DMS153 (cell line): ENCODE measurements at regions not wholly inside any gene's neighbourhood (a gene's known extent, or its start where the extent isn't known, plus 50 kb on each side); places are given as distances from the start of the nearest gene placed in this dataset.

Source experiments
- DNase-seq: peaks from one replicate; lab custom pipeline; 2025; lab: John Stamatoyannopoulos, UW

DNA sequence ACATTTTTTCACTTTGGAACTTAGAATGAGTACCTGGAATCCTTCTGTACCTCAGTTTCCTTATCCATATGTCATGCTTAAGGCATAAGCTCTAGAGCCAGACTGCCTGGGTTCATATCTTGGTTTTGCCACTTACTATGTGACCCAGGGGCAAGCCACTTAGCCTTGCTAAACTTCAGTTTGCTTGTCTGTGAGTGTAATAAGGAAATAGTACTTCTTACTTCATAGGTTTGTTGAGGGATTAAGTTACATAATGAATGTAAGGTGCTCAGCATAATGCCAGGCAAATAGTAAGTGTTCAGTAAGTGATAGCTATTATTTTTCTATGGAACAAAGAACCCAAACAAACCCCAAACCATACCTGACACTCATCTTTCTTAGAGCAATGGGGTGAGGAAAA is 225.1 kb downstream of the BCAT1 start:
- no peak for DNase-seq

DNA sequence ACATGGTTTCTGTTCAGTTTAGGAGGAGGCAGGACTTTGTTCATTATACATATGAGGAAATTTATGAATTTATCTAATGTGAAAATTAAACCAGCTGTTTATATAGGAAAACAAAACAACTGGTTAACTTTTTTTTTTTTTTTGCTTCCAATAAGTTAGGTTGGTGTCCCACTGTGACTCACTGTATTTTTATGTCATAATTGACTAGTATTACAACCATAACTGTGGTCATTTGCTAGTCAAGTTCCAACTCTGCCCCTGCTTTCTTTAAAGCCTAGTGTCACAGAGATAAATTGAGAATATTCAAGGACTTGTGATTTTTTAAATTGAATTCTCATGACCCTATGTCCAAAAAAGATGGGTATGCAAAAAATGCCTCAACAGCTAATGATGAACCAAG is 227.7 kb downstream of the BCAT1 start:
- DNase-seq, result no peak

DNA sequence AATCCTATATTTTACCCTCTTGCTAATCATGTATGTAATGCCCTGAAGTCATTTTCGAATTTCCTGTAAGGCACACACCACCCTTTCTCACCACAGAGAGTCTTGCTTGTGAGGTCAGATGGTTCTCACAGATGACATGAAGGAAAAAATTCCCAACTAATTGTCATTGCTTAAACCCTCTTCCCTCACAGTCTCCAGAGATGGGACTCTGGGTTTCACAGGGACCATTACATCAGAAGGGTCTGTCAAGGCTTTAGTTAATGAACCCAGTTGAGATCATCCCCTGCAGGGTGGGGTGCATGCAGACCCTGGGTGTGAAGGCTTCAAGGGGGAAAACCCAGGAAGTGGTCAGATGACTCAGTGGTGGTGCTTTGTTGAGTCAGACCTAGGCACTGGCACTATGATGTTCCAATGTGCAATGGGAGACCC is 229.6 kb downstream of the BCAT1 start:
- no peak for DNase-seq

DNA sequence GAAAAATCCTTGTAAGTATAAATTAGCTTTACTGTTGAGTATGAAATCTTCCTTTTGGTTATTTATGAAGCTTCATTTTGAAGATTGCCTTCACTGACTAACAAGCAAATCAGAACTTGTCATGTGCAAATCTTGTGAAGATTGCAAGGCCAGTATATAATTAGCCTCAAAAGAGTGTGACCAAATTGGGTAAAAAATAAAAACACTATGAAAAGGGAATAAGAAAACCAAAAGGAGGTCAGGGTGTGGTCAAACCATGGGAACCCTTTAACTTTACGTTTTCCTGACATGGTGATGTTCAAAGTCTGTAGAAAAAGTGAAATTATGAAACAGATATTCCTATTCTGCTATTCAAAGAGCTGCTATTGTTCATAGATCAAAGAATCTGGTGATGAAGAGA is 230.3 kb downstream of the BCAT1 start:
- no peak for DNase-seq

DNA sequence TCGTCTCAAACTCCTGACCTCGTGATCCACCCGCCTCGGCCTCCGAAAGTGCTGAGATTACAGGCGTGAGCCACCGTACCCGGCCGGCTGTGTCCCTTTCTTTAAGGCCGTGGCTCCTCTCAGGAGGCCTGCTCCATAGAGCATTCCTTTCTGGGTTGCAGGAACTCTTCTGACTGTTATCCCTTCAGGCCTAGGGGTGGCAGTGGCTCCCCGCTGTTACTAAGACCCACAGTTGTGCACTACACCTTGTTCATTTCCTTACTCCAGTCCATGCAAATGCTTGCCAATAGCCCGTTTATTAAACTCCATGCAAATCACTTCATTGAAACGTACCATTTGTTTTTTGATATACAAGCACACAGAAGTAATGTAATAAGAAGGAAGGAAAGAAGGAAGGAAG is 234.7 kb downstream of the BCAT1 start:
- no peak for DNase-seq

DNA sequence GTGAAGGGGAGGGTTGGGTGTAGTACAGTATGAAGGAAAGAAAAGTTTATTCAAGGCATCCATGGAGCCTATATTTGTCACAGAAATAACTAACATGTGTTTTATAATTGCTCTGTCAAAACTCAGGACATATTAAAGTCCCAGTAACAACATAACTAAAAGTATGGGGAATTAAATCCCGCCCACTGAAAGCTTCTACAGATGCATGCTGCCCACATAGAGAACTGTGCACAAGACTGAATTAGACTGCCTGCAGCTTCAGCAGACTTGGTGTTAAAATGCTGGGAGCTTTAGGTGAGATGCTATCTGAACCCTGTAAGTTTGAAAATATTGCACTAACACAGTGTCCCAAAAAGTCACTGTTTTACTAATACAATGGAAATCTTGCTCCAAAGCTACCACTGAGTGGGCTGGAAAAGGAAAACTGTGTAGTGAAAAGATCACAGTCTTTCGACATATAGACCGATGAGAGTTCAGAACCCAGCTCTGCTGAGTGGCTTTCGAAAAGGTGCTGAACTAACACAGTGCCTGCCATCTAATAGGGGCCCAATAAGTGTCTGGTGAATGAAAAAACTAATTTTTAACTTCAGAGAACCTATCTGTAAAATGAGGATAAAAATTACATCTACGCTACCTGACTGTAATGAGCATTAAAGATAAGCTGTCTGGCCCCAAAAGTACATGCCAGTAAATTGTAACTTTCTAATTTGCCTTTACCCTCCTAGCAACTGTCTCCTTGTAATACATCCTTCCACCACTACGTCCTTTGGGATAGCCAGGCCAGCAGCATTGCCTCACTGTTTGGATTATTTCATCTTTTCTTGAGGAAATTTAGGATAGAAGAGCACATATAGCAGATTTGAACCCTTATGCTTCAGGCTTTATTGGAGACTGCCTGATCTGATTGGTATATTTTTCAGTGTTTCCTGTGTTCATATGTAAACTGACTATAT is 237.6 kb downstream of the BCAT1 start:
- no peak for DNase-seq

DNA sequence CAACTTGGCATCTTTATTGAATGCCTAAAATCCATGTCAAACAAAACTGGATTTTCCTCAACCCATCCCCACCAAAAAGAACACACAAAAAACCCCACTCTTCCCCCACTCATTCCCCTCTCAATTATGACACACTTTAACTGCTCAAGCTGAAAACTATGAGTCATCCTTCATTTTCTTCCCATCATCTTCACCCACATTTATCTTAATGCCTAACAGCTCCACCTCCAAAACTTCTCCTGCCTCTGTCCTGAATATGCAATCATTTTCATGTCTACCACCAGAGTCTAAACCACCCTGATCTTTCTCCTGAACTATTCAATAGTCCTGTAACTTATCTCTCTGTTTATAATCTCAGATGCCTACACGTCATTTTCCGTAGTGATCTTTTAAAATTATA is 239.7 kb downstream of the BCAT1 start:
- DNase-seq, result no peak

DNA sequence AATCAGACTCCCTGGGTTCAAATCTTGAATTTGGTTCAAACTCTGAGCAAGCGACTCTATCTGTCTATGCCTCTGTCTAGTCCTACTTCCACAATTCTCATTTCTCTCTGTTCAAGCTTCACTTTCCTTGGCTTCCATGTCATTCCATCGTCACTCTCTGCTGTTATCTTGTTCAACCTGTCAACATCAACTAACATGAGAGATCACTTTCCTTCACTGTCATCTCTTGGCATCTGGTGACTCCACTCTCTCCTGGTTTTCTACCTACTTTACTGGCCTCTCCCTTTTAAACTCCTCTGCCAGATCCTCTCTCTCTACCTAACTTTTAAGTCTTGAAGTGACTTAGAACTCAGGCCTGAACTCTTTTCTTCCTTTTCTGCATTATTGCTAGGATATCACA is 240.2 kb downstream of the BCAT1 start:
- DNase-seq, result no peak

DNA sequence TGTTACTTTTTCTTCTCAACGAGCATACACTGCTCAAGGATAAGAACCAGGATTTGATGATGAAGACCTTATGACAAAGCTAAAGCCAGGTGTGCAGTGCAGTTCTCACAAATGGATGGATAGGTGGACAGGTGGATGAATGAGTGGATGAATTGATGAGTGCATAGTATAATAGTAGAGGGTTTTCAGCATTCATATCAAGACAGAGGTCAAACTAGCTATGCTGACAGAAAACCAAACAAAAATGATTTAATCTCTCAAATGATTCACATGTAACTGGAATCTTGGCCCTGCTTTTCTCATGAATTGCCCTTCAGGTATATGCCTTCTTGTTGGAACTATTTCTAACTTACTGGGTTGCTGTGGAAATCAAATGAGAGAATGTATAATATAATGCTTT is 240.9 kb downstream of the BCAT1 start:
- DNase-seq, result no peak

DNA sequence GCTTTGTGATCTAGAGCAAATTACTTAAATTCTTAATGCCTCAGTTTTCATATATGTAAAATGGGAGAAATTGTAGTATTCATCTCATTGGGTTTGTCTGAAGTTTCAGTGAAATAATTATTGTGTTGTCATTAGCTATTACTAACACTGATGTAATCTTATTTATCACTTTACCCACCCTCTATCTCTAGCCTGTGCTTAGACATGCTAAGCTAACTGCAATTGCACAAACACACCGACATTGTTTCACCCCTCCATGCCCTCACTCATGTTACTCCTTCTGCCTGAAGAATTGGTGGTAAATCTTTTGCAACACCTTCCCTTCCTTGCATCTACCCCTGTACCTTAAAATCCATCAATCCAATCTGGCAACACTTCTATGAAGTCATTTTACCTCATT is 241.6 kb downstream of the BCAT1 start:
- no peak for DNase-seq

DNA sequence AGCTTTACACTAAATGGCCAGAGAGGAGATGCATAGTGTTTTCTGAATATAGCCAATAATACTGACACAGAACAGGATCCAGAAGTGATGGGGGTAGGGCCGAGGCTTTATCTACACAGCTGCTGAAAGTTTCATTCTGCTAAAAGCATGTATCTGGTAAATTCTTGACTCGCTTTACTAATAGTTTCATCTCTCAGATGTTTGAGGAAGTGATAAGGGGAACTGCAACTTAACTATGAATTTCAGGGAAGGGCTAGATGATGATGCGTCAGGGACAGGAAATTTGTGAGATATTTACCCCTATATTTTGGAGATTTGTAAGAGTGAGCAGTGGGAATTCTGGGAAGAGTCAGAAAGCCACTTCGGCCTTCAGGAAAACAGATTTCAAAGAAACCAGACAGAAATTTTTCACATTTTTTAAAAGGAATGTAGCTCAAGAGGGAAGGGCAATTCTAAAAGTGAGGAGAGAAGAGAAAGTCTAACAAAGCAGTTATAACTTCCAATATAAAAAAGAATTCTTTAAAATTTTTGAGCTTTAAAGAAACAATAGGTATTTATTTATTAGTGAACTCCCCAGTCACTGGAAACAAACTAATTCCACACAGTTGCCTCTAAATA is 243.1 kb downstream of the BCAT1 start:
- DNase-seq, result no peak

DNA sequence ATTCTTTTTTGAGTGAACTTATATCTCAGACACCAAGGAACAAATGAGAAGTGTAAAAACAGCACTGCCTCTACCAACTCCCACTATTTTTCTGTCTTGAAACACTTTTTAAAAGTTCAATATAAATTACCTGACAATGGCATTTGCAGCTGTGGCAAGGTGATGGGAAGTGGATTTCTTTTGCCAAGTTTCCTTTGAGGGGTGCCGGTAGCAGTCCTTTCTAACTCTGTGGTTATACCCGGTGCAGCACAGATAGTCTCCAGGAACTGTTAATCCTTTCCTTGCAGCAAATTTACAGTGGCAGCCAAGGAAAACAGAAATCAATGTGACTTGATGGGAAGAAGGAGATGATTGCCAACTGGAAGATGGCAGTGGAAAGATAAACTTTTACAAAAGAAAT is 243.7 kb downstream of the BCAT1 start:
- no peak for DNase-seq

DNA sequence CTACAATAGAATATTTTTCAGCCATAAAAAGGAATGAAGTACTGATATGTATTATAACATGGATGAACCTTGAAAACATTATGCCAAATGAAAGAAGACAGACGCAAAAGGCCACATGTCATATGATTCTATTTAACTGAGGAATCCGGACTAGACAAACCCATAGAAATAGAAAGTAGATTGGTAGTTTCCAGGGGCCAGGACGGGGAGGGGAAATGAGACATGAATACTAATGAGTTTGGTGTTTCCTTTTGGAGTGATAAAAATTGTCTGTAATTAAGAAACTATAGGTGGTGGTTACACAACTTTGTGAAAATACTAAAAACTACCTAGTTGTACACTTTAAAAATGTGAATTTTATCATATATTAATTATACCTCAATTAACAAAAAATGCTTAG is 247.6 kb downstream of the BCAT1 start:
- no peak for DNase-seq

DNA sequence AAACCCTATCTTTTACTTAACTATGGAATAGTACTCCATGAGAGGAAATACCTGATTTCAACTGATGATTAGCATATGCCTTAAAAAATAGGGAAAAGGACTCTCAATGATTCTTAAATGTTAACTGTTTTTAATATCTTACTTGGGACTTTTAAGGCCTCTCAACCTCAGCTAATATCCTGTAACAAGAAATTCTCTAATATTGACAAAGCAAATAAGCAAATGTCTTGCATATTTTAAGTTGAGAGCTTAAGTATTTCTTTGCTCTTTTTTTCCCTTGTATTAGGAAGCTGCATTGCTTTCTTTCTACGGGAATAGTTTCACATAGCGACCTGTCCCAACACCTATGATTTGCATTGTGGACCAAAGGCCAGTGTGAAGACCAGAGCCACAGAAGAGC is 249.9 kb downstream of the BCAT1 start:
- no peak for DNase-seq

DNA sequence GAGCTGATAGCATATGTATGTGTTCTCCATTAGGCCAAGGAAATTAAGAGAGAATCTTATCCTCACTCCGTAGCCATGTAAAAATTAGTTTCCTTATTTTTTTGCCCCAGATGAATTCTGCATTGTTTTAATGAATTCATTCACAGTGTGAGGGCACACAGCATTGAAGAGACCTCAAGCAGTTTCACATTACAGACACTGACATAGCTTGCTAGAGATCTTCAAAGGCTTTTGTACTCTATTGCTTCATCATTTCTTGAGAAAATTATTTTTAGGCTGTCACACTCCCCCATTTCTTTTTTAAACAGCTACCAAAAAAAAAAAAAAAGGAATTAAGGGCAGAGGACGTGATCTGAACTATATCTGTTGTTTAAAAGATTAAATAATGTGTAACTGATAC is 251.1 kb downstream of the BCAT1 start:
- DNase-seq, result no peak

DNA sequence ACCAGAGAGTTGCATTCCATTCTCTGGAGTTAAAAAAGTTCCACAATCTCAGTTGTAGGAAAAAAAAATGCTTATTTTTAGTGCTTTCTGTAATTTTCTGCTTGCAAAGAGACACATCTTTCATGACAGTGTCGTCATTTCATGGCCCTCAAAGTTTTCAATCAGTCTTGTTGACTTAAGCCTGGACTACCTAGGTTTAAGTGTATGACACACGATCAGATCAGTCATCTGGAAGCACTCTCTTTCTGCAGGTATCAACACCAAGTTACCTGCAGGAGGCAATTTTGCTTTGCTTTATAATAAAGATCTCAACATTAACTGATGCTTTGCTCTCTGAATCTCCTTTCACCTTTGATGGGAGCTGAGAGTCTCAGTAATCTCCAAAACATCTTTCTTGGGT is 251.6 kb downstream of the BCAT1 start:
- DNase-seq, result no peak

DNA sequence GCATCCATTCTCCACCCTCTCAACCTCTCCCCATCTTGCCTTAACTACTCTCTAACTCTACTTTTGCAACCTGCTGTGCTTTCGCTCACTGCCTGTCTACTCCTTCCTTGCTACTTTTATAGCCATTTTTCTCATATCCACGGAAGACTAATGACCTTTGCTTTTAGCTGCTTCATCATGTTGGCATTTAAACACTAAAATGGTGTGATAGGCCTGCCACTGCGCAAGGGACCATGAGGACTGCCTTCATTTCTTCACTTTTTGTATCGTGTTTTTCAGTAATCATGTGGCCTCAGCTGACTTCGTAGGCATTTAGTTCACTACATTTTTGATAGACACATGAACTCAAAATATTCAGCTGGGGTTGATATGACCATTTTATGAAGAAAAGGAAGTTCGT is 252.1 kb downstream of the BCAT1 start:
- no peak for DNase-seq

DNA sequence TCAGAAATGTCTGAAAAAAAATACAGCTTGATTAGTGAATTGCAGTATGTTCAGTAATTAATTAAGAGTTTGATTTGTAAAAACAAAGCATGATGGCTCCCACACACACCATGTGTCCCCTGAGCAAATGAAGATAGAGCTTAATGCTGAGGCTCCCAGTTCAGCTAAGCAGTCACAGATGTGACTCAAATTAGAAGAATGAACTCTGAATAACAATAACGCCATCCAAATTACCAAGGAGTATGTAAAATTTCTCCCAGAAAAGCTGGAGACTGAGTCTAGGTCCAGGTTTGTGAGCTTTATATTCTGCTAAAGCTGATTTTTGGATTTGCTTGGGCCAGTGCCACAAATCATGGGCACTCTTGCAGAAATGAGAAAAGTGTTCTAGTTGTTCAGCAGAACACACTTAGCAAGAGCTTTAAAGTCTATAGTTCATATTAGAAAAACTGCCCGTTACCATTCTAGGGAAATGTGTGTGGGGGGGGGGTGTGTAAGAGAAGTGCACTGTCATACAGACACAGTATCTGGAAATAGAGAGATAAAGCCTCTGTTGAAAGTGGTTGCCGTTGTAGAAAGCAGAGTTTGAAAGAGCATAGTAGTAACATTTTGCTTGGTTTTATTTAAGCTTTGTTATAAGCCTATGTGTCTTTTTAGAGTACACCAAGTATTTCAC is 253.1 kb downstream of the BCAT1 start:
- DNase-seq, result no peak

DNA sequence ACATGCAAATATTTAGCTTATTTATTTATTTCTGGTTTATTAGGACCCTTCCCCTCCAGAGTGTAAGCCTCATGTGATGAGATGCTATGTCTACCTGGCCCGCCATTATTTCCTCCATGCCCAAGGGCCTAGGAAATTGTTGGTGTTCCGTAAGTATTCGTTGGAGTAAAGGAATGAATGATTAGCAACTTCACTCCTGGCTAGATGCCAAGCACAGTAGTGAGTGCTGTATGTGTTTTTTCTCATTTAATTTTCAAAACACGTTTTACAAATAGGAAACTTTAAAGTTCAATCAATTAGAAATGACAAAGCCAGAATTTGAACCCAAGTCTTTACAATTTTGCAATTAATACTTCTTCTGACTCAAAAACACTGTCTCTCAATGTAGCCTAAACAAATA is 253.8 kb downstream of the BCAT1 start:
- DNase-seq, result no peak

DNA sequence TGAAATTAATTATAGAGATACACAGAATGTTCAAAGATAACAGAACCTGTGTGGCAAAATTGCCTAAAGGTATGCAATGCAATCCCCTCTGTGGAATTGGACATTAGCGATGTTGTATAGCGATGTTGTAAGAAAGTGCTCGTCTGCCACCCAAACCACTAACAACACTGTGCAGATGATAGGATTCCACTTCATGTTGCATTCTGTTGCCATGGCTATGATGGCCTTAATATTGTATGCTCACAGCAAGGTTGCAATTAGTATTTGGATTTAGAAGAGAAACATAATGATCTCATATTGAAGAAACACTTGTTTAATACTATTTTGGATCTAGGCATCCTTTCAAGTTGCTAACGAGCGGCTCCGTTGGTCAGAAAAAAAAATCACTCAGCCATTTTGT is 260.3 kb downstream of the BCAT1 start:
- DNase-seq, result no peak

DNA sequence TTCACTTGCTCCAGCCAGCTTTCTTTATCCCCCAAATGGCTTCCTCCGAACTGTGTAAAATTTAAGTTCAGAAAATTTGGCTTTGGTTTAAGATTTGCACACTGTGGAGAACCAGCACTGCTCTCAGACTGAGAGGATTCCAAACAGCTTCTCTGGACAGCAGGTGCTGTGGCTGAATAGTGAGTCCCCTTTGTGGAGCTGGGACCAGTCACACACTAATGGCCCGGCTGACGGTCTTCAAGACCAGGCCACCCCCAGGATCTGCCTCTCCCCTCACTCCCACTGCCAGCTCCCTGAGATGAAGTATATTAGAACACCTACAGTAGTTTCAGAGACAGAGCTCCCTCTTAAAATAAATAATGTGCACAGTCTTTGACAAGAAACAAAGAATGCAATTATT is 267.3 kb downstream of the BCAT1 start:
- no peak for DNase-seq

DNA sequence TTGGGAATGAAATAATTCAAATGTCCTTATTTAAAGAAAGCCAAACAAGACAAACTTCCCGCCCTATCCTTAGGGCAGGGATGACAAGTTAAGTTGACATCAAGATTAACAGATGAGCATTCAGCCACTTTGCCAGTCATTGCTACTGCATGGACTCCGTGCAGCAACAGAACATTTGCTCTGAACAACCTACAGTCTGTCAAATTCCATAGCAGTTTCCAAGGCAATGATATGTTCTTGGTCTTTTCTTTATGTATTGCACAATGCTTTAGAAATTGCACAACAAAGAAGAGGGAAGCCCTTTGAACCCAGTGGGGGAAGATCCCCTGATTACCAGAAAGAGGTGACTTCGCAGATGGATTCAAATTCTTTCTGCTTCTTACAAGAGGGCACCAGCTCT is 269.8 kb downstream of the BCAT1 start:
- no peak for DNase-seq

DNA sequence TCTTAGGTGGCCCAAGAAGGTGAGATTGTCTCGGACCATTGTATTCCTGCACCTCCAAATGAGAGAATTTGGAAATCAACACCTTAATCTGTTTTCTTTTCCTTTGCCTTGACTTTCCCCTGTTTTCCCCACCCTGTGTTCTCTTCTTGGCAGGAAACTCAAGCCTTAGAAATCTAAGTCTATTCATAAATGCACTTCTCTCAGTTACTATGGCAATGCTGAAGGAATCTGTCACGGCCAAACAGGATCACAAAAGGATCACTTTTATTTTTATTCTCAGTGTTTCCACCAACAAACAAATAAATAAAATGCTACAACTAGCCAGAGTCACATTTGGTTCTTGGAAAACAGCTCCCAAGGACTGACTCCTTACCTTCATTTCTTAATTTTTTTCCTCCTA is 270.5 kb downstream of the BCAT1 start:
- DNase-seq, result no peak
